A204.1 (cell line): ENCODE measurements at regions not wholly inside any gene's neighbourhood (a gene's known extent, or its start where the extent isn't known, plus 50 kb on each side); places are given as distances from the start of the nearest gene placed in this dataset.
"Not testable (repeated sequence)": the region's sequence is repeated elsewhere in the genome, so short reads cannot be mapped to it uniquely, and the experiment has no call there.

Source experiments
- FAIRE-seq: peaks from 2 replicates; lab custom pipeline; 2012; peaks lifted over from hg19 to GRCh38; lab: Jason Lieb, UNC

- FAIRE-seq = no peak
Measured at GRCh38 chr4:31784558-31784957, 1064.4 kb downstream of the PCDH7 start.

GRCh38 chr4:31787701-31788100 is 1067.5 kb downstream of the PCDH7 start:
- FAIRE-seq = no peak

DNA sequence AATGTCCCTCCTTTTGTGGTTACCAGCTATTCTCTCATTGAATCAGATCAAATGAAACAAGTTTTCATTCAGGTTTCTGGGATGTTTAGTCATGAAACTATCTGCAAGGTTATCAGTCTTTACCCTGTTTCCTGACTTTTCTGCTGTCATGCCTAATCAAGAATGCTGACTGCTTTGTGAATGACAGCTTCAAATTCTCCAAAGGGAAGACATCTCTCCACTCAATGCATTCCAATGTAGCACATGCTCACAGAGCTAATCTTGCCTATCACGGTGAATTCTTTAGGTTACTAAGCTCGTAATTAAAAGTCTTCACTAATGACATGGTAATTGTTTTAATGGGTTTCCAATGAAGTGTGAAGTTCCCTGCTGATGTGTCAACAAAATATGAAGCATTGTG is 1068.5 kb downstream of the PCDH7 start:
- FAIRE-seq = no peak

DNA sequence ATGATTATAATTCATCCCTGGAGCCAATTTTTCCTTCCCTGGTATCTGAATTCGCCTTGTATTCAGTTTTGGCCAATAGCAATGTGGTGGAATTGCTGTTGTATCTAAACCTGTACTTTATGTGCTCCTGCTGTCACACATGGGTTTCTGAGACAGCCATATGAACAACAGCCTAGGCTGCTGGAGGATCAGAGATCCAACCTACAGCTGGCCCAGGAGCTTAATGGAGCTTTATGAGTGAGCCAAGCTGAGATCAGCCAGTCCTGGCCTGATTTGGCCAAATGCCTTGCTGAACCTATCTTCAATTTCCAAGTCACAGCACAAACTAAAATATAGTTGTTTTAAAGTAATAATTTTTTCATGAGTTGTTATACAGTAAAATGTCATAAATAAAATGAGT is 1071.5 kb downstream of the PCDH7 start:
- no peak for FAIRE-seq

DNA sequence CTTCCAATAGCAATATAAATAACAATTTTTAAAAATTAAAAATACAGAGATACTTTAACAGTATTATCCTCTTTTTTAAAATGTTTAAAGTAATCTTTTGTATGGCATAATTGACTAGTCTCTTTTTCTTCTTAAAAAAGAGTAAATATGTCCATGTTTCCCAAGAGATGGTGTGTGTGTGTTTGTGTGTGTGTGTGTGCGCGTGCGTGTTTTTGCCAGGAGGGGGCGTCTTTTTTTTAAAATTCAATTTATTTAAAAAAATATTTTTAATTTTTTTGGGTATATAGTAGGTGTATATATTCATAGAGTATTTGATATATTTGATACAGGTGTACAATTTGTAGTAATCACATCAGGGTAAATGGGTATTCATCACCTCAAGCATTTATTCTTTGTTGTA is 1073.7 kb downstream of the PCDH7 start:
- no peak for FAIRE-seq

DNA sequence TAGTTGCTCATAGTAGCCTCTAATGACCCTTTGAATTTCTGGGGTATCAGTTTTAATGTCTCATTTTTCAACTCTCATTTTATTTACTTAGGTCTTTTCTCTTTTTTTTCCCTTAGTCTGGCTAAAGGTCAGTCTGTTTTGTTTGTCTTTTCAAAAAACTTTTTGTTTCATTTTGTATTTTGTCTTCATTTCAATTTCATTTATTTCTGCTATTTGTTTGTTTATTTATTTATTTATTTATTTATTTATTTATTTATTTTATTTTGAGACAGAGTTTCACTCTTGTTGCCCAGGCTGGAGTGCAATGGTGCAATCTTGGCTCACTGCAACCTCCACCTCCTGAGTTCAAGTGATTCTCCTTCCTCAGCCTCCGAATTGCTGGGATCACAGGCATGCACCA is 1076.9 kb downstream of the PCDH7 start:
- FAIRE-seq = not testable (repeated sequence)

- no peak for FAIRE-seq
Measured at GRCh38 chr4:31803526-31804195, 1083.5 kb downstream of the PCDH7 start.

GRCh38 chr4:31807036-31807435 is 1086.9 kb downstream of the PCDH7 start:
- peak; percentile 47 for FAIRE-seq

DNA sequence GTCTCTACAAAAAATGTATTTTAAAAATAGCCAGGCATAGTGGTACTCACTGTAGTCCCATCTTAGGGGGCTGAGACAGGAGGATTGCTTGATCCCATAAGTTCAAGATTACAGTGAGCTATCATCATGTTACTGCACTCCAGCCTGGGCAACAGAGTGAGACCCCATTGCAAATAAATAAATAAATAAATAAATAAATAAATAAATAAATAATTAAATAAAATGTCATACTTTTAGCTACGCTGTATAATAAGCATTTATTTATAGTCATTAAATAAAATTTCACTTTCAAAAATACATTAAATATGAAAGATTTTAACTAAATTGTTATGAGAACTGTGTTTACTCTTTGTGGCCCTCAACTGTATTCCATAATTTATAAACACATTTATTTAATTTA is 1124.2 kb downstream of the PCDH7 start:
- no peak for FAIRE-seq

DNA sequence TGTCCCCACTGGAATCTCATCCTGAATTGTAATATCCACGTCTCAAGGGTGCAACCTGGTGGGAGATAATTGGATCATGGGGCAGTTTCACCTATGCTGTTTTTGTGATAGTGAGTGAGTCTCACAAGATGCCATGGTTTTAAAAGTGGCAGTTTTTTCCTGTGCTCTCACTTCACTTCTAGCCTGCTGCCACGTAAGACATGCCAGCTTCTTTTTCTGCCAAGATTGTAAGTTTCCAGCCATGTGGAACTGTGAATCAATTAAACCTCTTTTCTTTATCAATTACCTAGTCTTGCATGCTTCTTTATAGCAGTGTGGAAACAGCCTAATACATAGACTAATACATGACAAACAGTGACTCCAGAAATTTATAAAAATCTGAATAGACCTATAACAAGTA is 1131.8 kb downstream of the PCDH7 start:
- FAIRE-seq = no peak

- FAIRE-seq = no peak
Measured at GRCh38 chr4:31877429-31877828, 1157.3 kb downstream of the PCDH7 start.

GRCh38 chr4:31880837-31881236 is 1160.7 kb downstream of the PCDH7 start:
- not testable (repeated sequence) for FAIRE-seq

- no peak for FAIRE-seq
Measured at GRCh38 chr4:31896349-31896748, 1176.2 kb downstream of the PCDH7 start.

GRCh38 chr4:31905363-31905762 is 1185.2 kb downstream of the PCDH7 start:
- FAIRE-seq = no peak

DNA sequence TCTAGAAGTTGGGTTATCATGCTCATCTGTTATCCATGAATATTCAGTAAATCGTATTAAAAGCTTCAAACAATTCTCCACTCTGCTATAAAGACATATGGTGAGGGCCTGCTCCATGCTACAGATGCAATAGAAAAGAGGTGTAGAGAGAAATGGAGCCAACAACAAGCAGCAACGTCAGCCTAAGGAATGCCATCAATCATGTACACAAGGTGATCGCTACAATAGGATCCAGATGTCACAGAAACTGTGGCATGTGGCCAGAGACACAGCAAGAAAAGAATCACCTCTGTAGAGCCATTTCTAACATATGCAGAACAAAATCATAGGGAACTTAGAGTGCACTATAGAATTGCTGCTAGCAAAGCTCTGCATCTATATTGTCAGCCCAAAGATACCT is 1188.1 kb downstream of the PCDH7 start:
- FAIRE-seq = no peak

DNA sequence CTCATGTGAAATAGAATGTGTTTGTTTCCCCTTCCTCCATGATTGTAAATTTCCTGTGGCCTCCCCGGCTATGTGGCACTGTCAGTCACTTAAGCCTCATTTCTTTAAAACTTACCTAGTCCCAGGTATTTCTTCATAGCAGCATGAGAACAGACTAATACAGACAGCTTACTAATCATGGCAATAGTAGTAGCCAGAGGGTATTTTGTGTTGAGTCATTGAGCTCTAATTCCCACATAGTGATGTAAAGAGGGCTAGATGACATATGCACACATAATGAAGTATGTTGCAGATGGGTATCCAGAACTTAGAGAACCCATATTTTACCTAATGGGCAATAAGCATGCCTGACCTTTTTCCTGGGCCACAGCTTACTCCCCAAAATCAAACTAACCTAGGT is 1197.2 kb downstream of the PCDH7 start:
- no peak for FAIRE-seq

DNA sequence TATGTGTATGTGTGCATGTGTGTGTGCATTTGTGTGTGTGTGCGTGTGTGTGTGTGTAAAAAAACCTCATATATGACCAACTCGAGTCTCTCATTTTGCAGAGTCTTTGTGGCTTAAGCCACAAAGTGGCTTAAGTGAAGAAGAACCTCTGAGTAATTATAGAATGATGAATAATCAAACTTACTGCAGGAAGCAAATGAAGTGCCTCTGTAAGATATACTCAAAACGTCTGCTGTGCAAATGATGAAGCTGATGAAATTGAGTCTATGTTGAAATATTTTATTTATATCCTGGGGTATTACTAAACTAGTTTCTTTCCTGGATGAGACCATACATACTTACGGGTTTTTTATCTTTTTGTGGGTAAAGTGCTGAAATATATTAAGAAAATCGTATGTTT is 1198.7 kb downstream of the PCDH7 start:
- no peak for FAIRE-seq

DNA sequence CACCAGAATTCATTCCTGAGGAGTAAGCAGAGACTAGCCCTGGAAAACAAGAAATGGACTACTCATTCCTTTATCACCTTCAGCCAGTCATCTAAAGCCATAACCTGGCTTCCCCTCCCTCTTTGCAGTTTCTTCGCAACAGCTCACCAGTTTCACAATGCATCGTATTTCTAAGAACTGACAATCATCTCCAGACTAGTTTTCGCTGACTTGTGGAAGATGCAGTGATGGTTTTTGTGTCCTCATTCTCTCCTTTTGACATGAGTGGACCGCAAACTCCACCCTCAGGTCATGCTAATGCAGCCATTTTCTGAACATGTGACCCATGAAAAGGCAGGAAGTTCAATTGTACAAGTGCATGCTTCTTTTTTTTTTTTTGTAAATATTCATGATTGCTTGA is 1203.5 kb downstream of the PCDH7 start:
- FAIRE-seq = no peak

DNA sequence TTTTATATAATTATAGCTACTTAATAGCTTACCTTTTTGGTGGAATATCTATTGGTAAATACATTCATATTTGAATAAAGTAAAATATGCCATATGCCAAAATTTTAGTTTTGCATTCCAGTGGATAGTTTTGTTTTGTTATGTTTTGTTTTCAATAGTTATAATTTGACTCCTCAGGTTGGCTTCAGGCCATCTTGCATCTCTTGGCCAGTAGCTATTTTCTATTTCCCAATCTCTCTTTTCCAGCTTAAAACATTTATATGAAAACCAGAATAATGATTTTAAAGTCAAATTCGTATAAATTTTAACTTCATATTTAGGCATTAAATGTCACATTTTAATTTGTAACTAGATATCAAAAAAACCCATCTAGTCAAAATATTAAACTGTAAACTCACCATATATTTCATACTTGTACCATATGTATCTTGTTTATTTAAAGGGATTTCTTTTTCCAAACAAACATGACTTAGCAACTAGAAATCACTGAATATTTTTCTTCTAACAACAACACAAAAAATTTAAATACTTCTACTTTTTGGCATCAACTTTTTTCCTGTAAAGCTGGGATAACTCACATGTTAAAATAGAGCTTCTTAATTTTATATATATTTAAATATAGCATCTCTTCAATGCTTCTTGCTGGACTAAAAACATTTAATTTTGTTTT is 1209.6 kb downstream of the PCDH7 start:
- FAIRE-seq = peak; percentile 52

- no peak for FAIRE-seq
Measured at GRCh38 chr4:31946456-31946855, 1226.3 kb downstream of the PCDH7 start.

- no peak for FAIRE-seq
Measured at GRCh38 chr4:31947101-31947500, 1226.9 kb downstream of the PCDH7 start.

DNA sequence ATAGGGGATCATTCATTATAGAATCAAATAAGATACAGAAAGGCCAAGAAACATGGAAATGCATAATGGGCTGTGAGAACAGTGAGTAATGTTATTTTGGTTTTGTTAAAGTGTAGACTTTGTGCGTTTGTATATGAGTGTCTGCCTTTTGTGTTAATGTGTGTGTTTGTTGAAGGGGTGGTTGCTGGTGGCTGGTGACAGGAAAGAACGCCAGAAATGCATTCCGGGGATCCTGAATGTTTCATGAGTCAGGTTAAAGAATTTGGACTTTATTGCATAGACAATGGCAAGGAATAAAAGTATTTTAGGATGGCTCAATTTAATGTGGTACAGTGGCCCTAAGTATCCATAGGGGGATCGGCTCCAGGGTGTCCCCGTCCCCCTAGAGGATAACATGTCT is 1228.9 kb downstream of the PCDH7 start:
- no peak for FAIRE-seq

DNA sequence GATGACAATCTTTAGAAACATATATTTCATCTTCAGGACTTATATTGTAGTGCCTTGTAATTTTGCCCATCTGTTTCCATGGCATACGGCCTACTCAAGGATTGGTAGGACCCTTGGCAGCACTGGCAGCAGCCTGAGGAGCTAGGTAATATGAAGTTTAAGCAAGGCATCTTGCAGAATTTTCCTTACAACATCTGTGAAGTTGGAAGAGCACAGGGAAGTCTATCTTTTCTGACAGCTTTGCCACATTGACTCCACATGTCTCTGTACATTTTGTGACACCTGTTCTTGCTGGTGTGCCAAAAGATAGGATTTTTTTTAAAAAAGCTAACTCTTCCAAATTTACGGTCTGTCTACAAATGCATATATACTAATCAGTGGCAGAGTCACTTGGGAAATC is 1235.2 kb downstream of the PCDH7 start:
- FAIRE-seq = no peak

DNA sequence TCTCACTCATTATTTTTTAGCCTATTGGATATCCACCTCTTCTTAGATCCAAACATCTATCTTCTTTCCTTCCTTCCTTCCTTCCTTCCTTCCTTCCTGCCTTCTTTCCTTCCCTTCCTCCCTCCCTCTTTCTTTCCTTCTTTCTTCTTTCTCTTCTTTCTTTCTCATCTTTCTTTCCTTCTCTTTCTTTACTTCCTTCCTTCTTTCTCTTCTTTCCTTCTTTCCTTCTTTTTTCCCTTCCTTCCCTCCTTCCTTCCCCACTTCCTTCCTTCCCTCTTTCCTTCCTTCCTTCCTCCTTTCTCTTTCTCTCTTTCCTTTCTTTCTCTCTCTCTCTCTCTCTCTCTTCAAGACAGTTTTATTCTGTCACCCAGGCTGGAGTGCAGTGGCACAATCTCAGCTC is 1239.8 kb downstream of the PCDH7 start:
- no peak for FAIRE-seq
